HCT116 (cell line): ENCODE measurements at regions not wholly inside any gene's neighbourhood (a gene's known extent, or its start where the extent isn't known, plus 50 kb on each side); places are given as distances from the start of the nearest gene placed in this dataset.

ENCODE experiments used
- ATAC-seq: fragments of 200-7000 bp; cut with Tn5 transposase; 2 replicates; pipeline ENCODE4 v1.9.1; 2020; ENCODE audit warnings: mild to moderate bottlenecking, moderate library complexity
- BruUV-seq: library from RNA; stranded (reverse); fragments of 400-500 nt; replicated peaks from 2 replicates; lab custom pipeline; 2021; lab: Mats Ljungman, UMichigan
- CTCF ChIA-PET: fragments of 300-600 bp; sonication (Branson Sonifier 250); formaldehyde crosslinking; loops from one replicate; lab custom pipeline; 2021; ENCODE audit warnings: antibody characterized with exemption; lab: Charles Lee
- POLR2A ChIA-PET: fragments of 300-600, 350-600 bp; sonication (Branson Sonifier 250); formaldehyde crosslinking; loops from one replicate; lab custom pipeline; 2021; ENCODE audit warnings: antibody characterized with exemption; lab: Charles Lee
- RAD21 ChIA-PET, 2 experiments: fragments of 300-600 bp; sonication (Branson Sonifier 250); formaldehyde crosslinking; loops; one replicate each; lab custom pipeline; 2023; ENCODE audit warnings: low total read pairs in 2 of 2; ENCODE audit not compliant: uncharacterized antibody in 2 of 2, unreplicated experiment in 2 of 2, low non-redundant PET in 1 of 2; lab: Charles Lee
- DNase-seq: peaks from one replicate; pipeline ENCODE4 v3.0.0-alpha.2; 2010; ENCODE audit warnings: low read depth, low spot score
- H2AFZ ChIP-seq: fragments of 200-600 bp; shearing (Covaris generic), sonication (generic); 2 replicates; pipeline ENCODE4 v1.6.1; 2017; ENCODE audit warnings: low read depth, mixed run types, mixed read lengths, antibody characterized with exemption, low read length; ENCODE audit not compliant: poor library complexity, severe bottlenecking
- H3K27ac ChIP-seq: 2 replicates; pipeline ENCODE4 v1.5.1; 2012; ENCODE audit warnings: low read depth, low read length
- H3K27me3 ChIP-seq: fragments of 200-600 bp; sonication (generic); 2 replicates; pipeline ENCODE4 v1.6.1; 2016; ENCODE audit warnings: mixed run types, low read length, mixed read lengths; ENCODE audit not compliant: insufficient read depth
- H3K36me3 ChIP-seq, 2 experiments: fragments of 200-500 bp in 1 of 2; fragments of 200-600 bp in 1 of 2; sonication (Bioruptor generic) in 1 of 2; sonication (generic) in 1 of 2; 2 replicates each; pipeline versions ENCODE4 v1.5.1 to v1.6.1; 2014 to 2016; ENCODE audit warnings: low read length in 2 of 2, inconsistent platforms in 1 of 2, mixed read lengths in 1 of 2, mixed run types in 1 of 2; ENCODE audit not compliant: insufficient read depth in 2 of 2, control insufficient read depth in 1 of 2
- H3K4me1 ChIP-seq, 2 experiments: fragments of 200-600 bp in 1 of 2; sonication (generic) in 1 of 2; 2 replicates each; pipeline versions ENCODE4 v1.5.1 to v1.6.1; 2012 to 2017; ENCODE audit warnings: low read length in 2 of 2, inconsistent platforms in 1 of 2, mild to moderate bottlenecking in 1 of 2, mixed read lengths in 1 of 2, mixed run types in 1 of 2, moderate library complexity in 1 of 2; ENCODE audit not compliant: insufficient read depth in 2 of 2, control insufficient read depth in 1 of 2
- H3K4me2 ChIP-seq: fragments of 200-600 bp; sonication (generic); 2 replicates; pipeline ENCODE4 v1.6.1; 2017; ENCODE audit warnings: mixed run types, low read length, mixed read lengths
- H3K4me3 ChIP-seq, 2 experiments: fragments of 200-600 bp in 1 of 2; sonication (generic) in 1 of 2; replicated peaks in 1 of 2; 2 replicates each; pipeline ENCODE4 v1.5.1; 2011 to 2016; ENCODE audit warnings: low read length in 2 of 2, control low read depth in 1 of 2, low read depth in 1 of 2, mild to moderate bottlenecking in 1 of 2, mixed read lengths in 1 of 2, mixed run types in 1 of 2
- H3K79me2 ChIP-seq: fragments of 200-600 bp; sonication (generic); 2 replicates; pipeline ENCODE4 v1.6.1; 2017; ENCODE audit warnings: mild to moderate bottlenecking, mixed run types, low read length, moderate library complexity, mixed read lengths; ENCODE audit not compliant: insufficient read depth
- H3K9ac ChIP-seq: fragments of 200-600 bp; sonication (generic); 2 replicates; pipeline ENCODE4 v1.6.1; 2016; ENCODE audit warnings: low read length, mixed read lengths
- H3K9me2 ChIP-seq: fragments of 200-600 bp; sonication (generic), shearing (Covaris generic); 2 replicates; pipeline ENCODE4 v1.6.1; 2017; ENCODE audit warnings: mixed run types, mild to moderate bottlenecking, moderate library complexity; ENCODE audit not compliant: insufficient read depth
- H3K9me3 ChIP-seq, 2 experiments: fragments of 200-500 bp in 1 of 2; fragments of 200-600 bp in 1 of 2; sonication (Bioruptor generic) in 1 of 2; sonication (generic) in 1 of 2; 2 replicates each; pipeline ENCODE4 v1.6.1; 2014 to 2017; ENCODE audit warnings: low read length in 2 of 2, mixed read lengths in 2 of 2, inconsistent platforms in 1 of 2, low read depth in 1 of 2, mild to moderate bottlenecking in 1 of 2, mixed run types in 1 of 2, moderate library complexity in 1 of 2; ENCODE audit not compliant: control insufficient read depth in 1 of 2, insufficient read depth in 1 of 2
- H4K20me1 ChIP-seq: fragments of 200-600 bp; sonication (generic), shearing (Covaris generic); 2 replicates; pipeline ENCODE4 v1.6.1; 2017; ENCODE audit warnings: mixed run types, mild to moderate bottlenecking, moderate library complexity; ENCODE audit not compliant: insufficient read depth
- ATF3 ChIP-seq: IDR thresholded peaks from 2 replicates; pipeline ENCODE4 v1.6.1; 2012
- CEBPB ChIP-seq: IDR thresholded peaks from 2 replicates; pipeline ENCODE4 v1.6.1; 2012; ENCODE audit warnings: low read depth
- CTCF ChIP-seq, 3 experiments: fragments of 200-600 bp in 1 of 3; sonication (generic) in 1 of 3; IDR thresholded peaks in 2 of 3; conservative IDR thresholded peaks in 1 of 3; 2 replicates each; pipeline ENCODE4 v1.5.1; 2012 to 2017; ENCODE audit warnings: low read depth in 2 of 3, low read length in 2 of 3, antibody characterized with exemption in 1 of 3, borderline replicate concordance in 1 of 3, control low read depth in 1 of 3, mild to moderate bottlenecking in 1 of 3, mixed read lengths in 1 of 3, mixed run types in 1 of 3, moderate library complexity in 1 of 3; ENCODE audit not compliant: insufficient read depth in 1 of 3
- ELF1 ChIP-seq: IDR thresholded peaks from 2 replicates; pipeline ENCODE4 v1.6.1; 2012; ENCODE audit warnings: low read depth, borderline replicate concordance
- EZH2 ChIP-seq: fragments of 200-600 bp; sonication (generic); IDR thresholded peaks from 2 replicates; pipeline ENCODE4 v1.6.1; 2017; ENCODE audit warnings: antibody characterized with exemption, mixed run types
- EZH2phosphoT487 ChIP-seq: fragments of 200-600 bp; IDR thresholded peaks from 2 replicates; pipeline ENCODE4 v1.6.1; 2018; ENCODE audit warnings: antibody characterized with exemption, borderline replicate concordance
- FOSL1 ChIP-seq: IDR thresholded peaks from 2 replicates; pipeline ENCODE4 v1.6.1; 2012; ENCODE audit warnings: low read depth
- JUND ChIP-seq: IDR thresholded peaks from 2 replicates; pipeline ENCODE4 v1.6.1; 2012
- MAX ChIP-seq: IDR thresholded peaks from 2 replicates; pipeline ENCODE4 v1.6.1; 2012
- POLR2AphosphoS5 ChIP-seq: IDR thresholded peaks from 2 replicates; pipeline ENCODE4 v1.6.1; 2011; ENCODE audit warnings: mild to moderate bottlenecking, low read depth, low read length, moderate library complexity
- RAD21 ChIP-seq: IDR thresholded peaks from 2 replicates; pipeline ENCODE4 v1.6.1; 2012; ENCODE audit warnings: low read depth, mild to moderate bottlenecking
- SIN3A ChIP-seq: IDR thresholded peaks from 2 replicates; pipeline ENCODE4 v1.6.1; 2012; ENCODE audit warnings: low read depth
- SP1 ChIP-seq: IDR thresholded peaks from 2 replicates; pipeline ENCODE4 v1.6.1; 2012; ENCODE audit warnings: low read depth
- TCF7L2 ChIP-seq: IDR thresholded peaks from 2 replicates; pipeline ENCODE4 v1.7.0; 2011; ENCODE audit warnings: borderline replicate concordance, inconsistent platforms; ENCODE audit not compliant: insufficient read depth, insufficient read length; ENCODE audit errors: extremely low read depth
- YY1 ChIP-seq: IDR thresholded peaks from 2 replicates; pipeline ENCODE4 v1.6.1; 2011; ENCODE audit warnings: low read length, low read depth, moderate library complexity, mild to moderate bottlenecking; ENCODE audit not compliant: insufficient replicate concordance; ENCODE audit errors: extremely low read depth
- ZNF274 ChIP-seq: fragments of 200-500 bp; sonication (Bioruptor generic); IDR thresholded peaks from 2 replicates; pipeline ENCODE4 v1.6.1; 2014; ENCODE audit warnings: mild to moderate bottlenecking, low read depth, low read length, inconsistent platforms
- intact Hi-C: fragments of 100-400 bp; cut with micrococcal nuclease; formaldehyde crosslinking; loops from 2 replicates; pipeline ENCODE4 v1.10.0; 2022

- no peak overlapping the region for H3K9ac ChIP-seq
- no peak overlapping the region for H3K4me3 ChIP-seq
- no peak overlapping the region for H2AFZ ChIP-seq
- TF ChIP-seq ATF3 (no peak), RAD21 (no peak), TCF7L2 (no peak), ELF1 (no peak), ZNF274 (no peak), SIN3A (no peak), SP1 (no peak), FOSL1 (no peak), EZH2phosphoT487 (no peak), EZH2 (no peak), JUND (no peak), CEBPB (no peak), YY1 (no peak), POLR2AphosphoS5 (no peak), CTCF (IDR thresholded peaks at IDR 0.05 in 2 of 3, conservative IDR thresholded peaks at IDR 0.05 in 1 of 3; ENCODE audit: borderline replicate concordance in 1 of 3, insufficient read depth in 1 of 3, low read depth in 2 of 3, low read length in 2 of 3) (no peak), MAX (no peak)
- TF ChIP-seq, all 23 proteins: peak for 0
- Histone ChIP-seq H3K4me1 (no peaks in the 10 kb centered on the region), H3K4me2 (no peak overlapping the region), H3K79me2 (no peaks in the 10 kb centered on the region), H3K27me3 (no peaks in the 10 kb centered on the region), H3K9me2 (no peaks in the 10 kb centered on the region), H3K9me3 (no peaks in the 10 kb centered on the region), H4K20me1 (no peaks in the 10 kb centered on the region), H3K36me3 (no peaks in the 10 kb centered on the region), H3K27ac (no peak overlapping the region)
- intact Hi-C loops = no loop called here
- ChIA-PET CTCF (no interaction called here), POLR2A (no interaction called here), RAD21 (no interaction called here)
- ATAC-seq (no peak), DNase-seq (no peak)
- BruUV-seq = no TSS peak
Observed at GRCh38 chr5:40332970-40333369, 346.7 kb upstream of the PTGER4 start.
